ENCODE measurements at regions not wholly inside any gene's neighbourhood (a gene's known extent, or its start where the extent isn't known, plus 50 kb on each side); places are given as distances from the start of the nearest gene placed in this dataset.
"Not testable (repeated sequence)": the region's sequence is repeated elsewhere in the genome, so short reads cannot be mapped to it uniquely, and the experiment has no call there.

- TF ChIP-seq, protein P1, sequence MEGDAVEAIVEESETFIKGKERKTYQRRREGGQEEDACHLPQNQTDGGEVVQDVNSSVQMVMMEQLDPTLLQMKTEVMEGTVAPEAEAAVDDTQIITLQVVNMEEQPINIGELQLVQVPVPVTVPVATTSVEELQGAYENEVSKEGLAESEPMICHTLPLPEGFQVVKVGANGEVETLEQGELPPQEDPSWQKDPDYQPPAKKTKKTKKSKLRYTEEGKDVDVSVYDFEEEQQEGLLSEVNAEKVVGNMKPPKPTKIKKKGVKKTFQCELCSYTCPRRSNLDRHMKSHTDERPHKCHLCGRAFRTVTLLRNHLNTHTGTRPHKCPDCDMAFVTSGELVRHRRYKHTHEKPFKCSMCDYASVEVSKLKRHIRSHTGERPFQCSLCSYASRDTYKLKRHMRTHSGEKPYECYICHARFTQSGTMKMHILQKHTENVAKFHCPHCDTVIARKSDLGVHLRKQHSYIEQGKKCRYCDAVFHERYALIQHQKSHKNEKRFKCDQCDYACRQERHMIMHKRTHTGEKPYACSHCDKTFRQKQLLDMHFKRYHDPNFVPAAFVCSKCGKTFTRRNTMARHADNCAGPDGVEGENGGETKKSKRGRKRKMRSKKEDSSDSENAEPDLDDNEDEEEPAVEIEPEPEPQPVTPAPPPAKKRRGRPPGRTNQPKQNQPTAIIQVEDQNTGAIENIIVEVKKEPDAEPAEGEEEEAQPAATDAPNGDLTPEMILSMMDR (IDR thresholded peaks at IDR 0.05; ENCODE audit: low read depth, low read length) = no peak
- H3K4me3 ChIP-seq (replicated peaks in 1 of 2; ENCODE audit: low read depth in 2 of 2, low read length in 2 of 2) = no peak overlapping the region
- peak; percentile 13 to 18 for DNase-seq (ENCODE audit: low read depth in 2 of 2)
Measured at GRCh38 chr11:97684486-97685439, 1295.0 kb downstream of the JRKL start.

DNA sequence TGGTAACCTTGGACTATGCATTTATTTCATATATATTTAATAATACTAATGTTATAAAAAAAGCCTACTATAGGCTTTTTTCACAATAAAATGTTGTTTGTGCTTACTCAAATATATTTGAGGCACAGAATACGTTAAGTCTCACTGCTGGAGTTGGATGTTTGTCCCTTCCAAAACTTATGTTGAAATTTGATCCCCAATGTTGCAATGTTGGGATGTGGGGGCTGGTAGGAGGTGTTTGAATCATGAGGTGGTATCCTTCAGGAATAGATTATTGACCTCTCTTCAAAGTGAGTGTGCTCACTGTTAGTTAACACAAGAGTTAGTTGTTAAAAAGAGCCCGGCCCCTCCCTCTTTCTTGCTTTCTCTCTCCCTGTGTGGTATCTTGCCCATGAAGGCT, 1295.9 kb downstream of the JRKL start:
- TF ChIP-seq, protein P1 (IDR thresholded peaks at IDR 0.05; ENCODE audit: low read depth, low read length) = no peak
- DNase-seq (ENCODE audit: low read depth in 2 of 2) = peak; percentile 10 to 22
- no peak overlapping the region for H3K4me3 ChIP-seq (replicated peaks in 1 of 2; ENCODE audit: low read depth in 2 of 2, low read length in 2 of 2)

DNA sequence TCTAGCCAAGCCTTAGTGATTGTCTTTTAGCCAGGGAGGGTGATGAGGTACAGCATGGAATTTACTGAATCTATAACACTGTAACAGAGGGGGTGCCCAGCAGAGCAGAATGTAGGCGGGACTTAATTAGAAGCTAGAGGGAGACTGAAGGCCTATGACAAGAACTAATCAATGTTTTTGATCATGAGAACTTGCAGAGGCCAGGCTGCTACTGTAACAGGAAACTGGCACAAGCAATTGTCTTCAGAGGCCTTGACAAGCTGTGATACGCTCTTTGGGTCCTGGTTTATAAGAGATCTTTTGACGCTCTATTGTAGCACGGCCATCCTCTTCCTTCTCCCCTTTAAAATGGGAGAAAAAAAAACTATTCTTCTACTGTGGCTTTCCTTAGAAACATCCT, 1297.3 kb downstream of the JRKL start:
- TF ChIP-seq, protein P1 (IDR thresholded peaks at IDR 0.05; ENCODE audit: low read depth, low read length) = no peak
- no peak overlapping the region for H3K4me3 ChIP-seq (replicated peaks in 1 of 2; ENCODE audit: low read depth in 2 of 2, low read length in 2 of 2)
- DNase-seq (ENCODE audit: low read depth in 2 of 2) = no peak

- TF ChIP-seq, protein P1 (IDR thresholded peaks at IDR 0.05; ENCODE audit: low read depth, low read length) = no peak
Measured at GRCh38 chr11:97691061-97691460, 1301.2 kb downstream of the JRKL start.

GRCh38 chr11:97702951-97703350, 1313.1 kb downstream of the JRKL start:
- TF ChIP-seq, protein P1 (IDR thresholded peaks at IDR 0.05; ENCODE audit: low read depth, low read length) = no peak
- DNase-seq (ENCODE audit: low read depth in 2 of 2) = no peak
- H3K4me3 ChIP-seq (replicated peaks in 1 of 2; ENCODE audit: low read depth in 2 of 2, low read length in 2 of 2) = no peak overlapping the region

More at GRCh38 chr11:97691061-97691460, 1301.2 kb downstream of the JRKL start:
- H3K4me3 ChIP-seq (replicated peaks in 1 of 2; ENCODE audit: low read depth in 2 of 2, low read length in 2 of 2) = no peak overlapping the region
- no peak for DNase-seq (ENCODE audit: low read depth in 2 of 2)

DNA sequence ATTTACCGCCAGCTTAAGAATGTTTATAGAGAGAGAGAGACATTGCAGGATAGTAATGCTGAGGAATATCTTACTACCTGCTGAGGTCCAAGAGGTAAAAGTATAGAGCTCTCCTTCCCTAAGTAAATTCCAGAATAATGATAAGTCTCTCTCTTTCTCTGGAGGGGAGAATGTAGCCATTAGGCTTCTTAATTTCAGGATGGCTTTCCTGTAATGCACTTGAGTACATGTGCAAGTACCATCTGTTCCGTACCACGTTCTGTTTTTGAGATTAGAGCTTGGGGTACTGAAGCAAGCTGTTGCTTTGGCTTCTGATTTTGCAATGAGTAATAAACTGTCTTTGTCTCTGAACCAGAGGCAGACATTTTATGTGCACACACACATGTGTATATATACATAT, 1314.0 kb downstream of the JRKL start:
- TF ChIP-seq, protein P1 (IDR thresholded peaks at IDR 0.05; ENCODE audit: low read depth, low read length) = no peak
- no peak for DNase-seq (ENCODE audit: low read depth in 2 of 2)
- no peak overlapping the region for H3K4me3 ChIP-seq (replicated peaks in 1 of 2; ENCODE audit: low read depth in 2 of 2, low read length in 2 of 2)

DNA sequence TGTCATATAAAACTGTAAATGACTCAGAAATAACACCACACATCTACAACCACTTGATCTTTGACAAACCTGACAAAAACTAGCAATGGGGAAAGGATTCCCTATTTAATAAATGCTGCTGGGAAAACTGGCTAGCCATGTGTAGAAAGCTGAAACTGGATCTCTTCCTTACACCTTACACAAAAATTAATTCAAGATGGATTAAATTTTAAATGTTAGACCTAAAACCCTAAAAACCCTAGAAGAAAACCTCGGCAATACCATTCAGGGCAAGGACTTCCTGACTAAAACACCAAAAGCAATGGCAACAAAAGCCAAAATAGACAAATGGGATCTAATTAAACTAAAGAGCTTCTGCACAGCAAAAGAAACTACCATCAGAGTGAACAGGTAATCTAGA, 1315.3 kb upstream of the CNTN5 start:
- H3K4me3 ChIP-seq (replicated peaks in 1 of 2; ENCODE audit: low read depth in 2 of 2, low read length in 2 of 2); DNase-seq (ENCODE audit: low read depth in 2 of 2): not testable (repeated sequence)
